GM23248 (cell line): ENCODE measurements at regions not wholly inside any gene's neighbourhood (a gene's known extent, or its start where the extent isn't known, plus 50 kb on each side); places are given as distances from the start of the nearest gene placed in this dataset.

Experiments used
- EZH2 ChIP-seq: fragments of 200-600 bp; sonication (generic); IDR thresholded peaks from 2 replicates; pipeline ENCODE4 v1.6.1; 2018; ENCODE audit warnings: antibody characterized with exemption, mild to moderate bottlenecking; ENCODE audit not compliant: insufficient read depth, poor library complexity, severe bottlenecking
- EZH2phosphoT487 ChIP-seq: fragments of 200-600 bp; sonication (generic); IDR thresholded peaks from 2 replicates; pipeline ENCODE4 v1.6.1; 2018; ENCODE audit warnings: antibody characterized with exemption, moderate library complexity, mild to moderate bottlenecking, low read depth; ENCODE audit not compliant: insufficient read depth

- TF ChIP-seq EZH2: no peak
- no peak for TF ChIP-seq EZH2phosphoT487
Observed at GRCh38 chr16:73545290-73545689, 497.4 kb upstream of the ZFHX3 start.
